ENCODE measurements at regions not wholly inside any gene's neighbourhood (a gene's known extent, or its start where the extent isn't known, plus 50 kb on each side); places are given as distances from the start of the nearest gene placed in this dataset.
A peak's percentile ranks its signal among the peaks of the same experiment; 100 is the strongest.

DNA sequence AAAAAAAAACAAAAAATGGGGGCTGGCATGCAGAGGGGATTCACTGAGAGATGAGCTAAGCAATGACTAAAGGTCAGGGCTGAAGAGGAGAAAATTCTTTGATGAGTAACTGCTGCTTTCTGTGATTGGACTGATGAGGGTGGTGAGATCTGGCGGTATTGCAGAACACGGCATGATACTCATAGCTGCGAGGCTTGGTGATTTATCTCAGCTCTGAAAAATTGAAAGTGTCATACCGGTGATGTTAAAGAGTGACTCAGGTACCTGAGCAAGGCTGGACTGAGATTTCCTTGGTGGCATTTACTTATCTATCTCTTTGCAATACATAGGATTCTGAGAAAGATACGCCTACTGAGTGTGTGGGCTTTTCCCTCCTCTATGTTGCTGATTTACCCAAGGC lies 204.1 kb upstream of the DDX53 start:
- no peak for DNase-seq
- intact Hi-C loops (cut with DNase I): no loop called here
- Histone ChIP-seq H3K27me3 (no peaks in the 10 kb centered on the region), H3K36me3 (no peaks in the 10 kb centered on the region), H3K27ac (no peak overlapping the region), H3K4me3 (no peak overlapping the region), H3K9ac (ENCODE audit: low read depth in 2 of 2, low read length in 2 of 2) (no peak overlapping the region), H3K4me1 (no peaks in the 10 kb centered on the region), H3K9me3 (no peaks in the 10 kb centered on the region)
- TF ChIP-seq, protein P1, sequence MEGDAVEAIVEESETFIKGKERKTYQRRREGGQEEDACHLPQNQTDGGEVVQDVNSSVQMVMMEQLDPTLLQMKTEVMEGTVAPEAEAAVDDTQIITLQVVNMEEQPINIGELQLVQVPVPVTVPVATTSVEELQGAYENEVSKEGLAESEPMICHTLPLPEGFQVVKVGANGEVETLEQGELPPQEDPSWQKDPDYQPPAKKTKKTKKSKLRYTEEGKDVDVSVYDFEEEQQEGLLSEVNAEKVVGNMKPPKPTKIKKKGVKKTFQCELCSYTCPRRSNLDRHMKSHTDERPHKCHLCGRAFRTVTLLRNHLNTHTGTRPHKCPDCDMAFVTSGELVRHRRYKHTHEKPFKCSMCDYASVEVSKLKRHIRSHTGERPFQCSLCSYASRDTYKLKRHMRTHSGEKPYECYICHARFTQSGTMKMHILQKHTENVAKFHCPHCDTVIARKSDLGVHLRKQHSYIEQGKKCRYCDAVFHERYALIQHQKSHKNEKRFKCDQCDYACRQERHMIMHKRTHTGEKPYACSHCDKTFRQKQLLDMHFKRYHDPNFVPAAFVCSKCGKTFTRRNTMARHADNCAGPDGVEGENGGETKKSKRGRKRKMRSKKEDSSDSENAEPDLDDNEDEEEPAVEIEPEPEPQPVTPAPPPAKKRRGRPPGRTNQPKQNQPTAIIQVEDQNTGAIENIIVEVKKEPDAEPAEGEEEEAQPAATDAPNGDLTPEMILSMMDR (IDR thresholded peaks at IDR 0.05): no peak

DNA sequence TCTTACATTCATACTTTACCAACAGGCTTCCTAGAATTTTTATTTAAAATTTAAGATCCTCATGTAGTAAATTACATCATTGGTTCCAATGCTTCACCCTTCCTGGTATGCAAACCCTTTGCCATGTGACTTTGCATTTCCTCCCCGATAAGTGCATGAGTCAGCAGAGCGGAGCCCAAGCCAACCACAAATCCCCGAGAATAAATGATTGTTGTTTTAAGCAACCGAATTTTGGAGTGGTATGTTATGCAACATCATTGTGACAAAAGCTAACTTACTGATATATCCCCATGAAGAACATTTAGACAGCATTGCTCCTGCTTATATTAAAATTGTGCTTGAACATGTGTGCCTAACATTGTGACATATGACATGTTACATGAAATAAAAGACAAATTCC lies 199.4 kb upstream of the DDX53 start:
- Histone ChIP-seq H3K27ac (no peak overlapping the region), H3K9ac (ENCODE audit: low read depth in 2 of 2, low read length in 2 of 2) (no peak overlapping the region), H3K9me3 (no peaks in the 10 kb centered on the region), H3K4me1 (no peaks in the 10 kb centered on the region), H3K36me3 (no peaks in the 10 kb centered on the region), H3K27me3 (no peaks in the 10 kb centered on the region), H3K4me3 (no peak overlapping the region)
- TF ChIP-seq, protein P1 (IDR thresholded peaks at IDR 0.05): no peak
- intact Hi-C loops (cut with DNase I): no loop called here
- DNase-seq: peak; percentile 21

DNA sequence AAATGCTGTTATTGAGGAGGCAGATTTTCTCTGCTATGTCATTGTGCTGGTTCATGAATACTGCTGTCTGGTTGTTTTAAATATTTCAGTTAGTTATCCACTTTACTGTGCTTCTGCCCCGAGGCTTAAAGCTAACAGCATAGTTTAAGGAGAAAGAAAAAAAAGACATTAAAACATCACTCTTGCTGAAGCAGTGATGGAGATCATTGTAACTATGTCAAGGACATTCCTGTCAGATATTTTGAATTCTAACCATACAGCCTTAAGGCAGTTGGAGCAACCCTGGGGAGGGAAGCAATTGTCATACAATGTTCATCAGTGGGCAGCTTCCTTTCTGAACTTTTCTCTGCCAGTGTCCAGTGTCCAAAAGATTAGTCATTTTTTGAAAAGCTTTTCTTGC lies 199.0 kb upstream of the DDX53 start:
- intact Hi-C loops (cut with DNase I): no loop called here

DNA sequence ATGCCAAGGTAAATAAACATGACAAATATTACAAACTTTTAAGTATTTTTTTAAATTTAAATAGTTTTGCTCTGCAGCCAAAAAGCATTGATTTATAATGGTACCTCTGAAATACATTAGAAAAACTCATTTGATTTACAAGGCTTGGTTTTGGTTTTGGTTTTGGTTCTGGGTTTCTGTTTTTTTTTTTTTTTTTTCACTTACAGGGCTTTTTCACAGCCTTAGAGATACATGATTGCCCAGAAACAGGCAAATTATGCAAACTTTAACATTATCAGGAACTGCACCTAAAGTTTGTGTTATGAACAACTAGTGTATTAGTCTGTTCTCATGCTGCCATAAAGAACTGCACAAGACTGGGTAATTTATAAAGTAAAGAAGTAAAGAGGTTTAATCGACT lies 196.4 kb upstream of the DDX53 start:
- intact Hi-C loops (cut with DNase I): no loop called here
- DNase-seq: no peak
- Histone ChIP-seq H3K9me3 (no peaks in the 10 kb centered on the region), H3K27ac (no peak overlapping the region), H3K9ac (ENCODE audit: low read depth in 2 of 2, low read length in 2 of 2) (no peak overlapping the region), H3K4me1 (no peaks in the 10 kb centered on the region), H3K4me3 (no peak overlapping the region), H3K27me3 (no peaks in the 10 kb centered on the region), H3K36me3 (no peaks in the 10 kb centered on the region)
- TF ChIP-seq, protein P1 (IDR thresholded peaks at IDR 0.05): no peak

More for the DNA sequence above, 199.0 kb upstream of the DDX53 start:
- H3K27ac ChIP-seq: no peak overlapping the region
- H3K4me3 ChIP-seq: no peak overlapping the region
- TF ChIP-seq, protein P1 (IDR thresholded peaks at IDR 0.05): no peak
- no peaks in the 10 kb centered on the region for H3K9me3 ChIP-seq
- no peaks in the 10 kb centered on the region for H3K4me1 ChIP-seq
- no peak for DNase-seq
- no peaks in the 10 kb centered on the region for H3K36me3 ChIP-seq
- no peak overlapping the region for H3K9ac ChIP-seq (ENCODE audit: low read depth in 2 of 2, low read length in 2 of 2)
- no peaks in the 10 kb centered on the region for H3K27me3 ChIP-seq

DNA sequence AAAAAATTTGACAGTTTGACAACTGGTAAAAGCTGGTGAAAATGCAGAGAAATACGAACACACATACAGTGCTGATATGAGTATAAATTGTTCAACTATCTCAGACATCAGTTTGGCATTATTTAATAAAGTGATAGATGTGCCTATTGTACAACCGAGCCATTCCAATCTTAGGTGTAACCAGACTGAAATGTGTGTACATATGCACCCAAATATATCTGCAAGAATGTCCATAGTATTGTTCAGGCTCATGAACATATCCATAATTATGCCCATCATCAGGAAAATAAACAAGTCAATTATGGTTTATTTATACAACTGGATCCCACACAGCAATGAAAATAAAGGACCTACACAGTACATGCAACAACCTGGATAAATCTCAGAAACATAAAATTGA lies 188.9 kb upstream of the DDX53 start:
- no peak overlapping the region for H3K4me3 ChIP-seq
- no peaks in the 10 kb centered on the region for H3K4me1 ChIP-seq
- intact Hi-C loops (cut with DNase I): no loop called here
- TF ChIP-seq, protein P1 (IDR thresholded peaks at IDR 0.05): no peak
- H3K27me3 ChIP-seq: no peaks in the 10 kb centered on the region
- no peak overlapping the region for H3K9ac ChIP-seq (ENCODE audit: low read depth in 2 of 2, low read length in 2 of 2)
- no peak for DNase-seq
- no peaks in the 10 kb centered on the region for H3K9me3 ChIP-seq
- no peaks in the 10 kb centered on the region for H3K36me3 ChIP-seq
- no peak overlapping the region for H3K27ac ChIP-seq

DNA sequence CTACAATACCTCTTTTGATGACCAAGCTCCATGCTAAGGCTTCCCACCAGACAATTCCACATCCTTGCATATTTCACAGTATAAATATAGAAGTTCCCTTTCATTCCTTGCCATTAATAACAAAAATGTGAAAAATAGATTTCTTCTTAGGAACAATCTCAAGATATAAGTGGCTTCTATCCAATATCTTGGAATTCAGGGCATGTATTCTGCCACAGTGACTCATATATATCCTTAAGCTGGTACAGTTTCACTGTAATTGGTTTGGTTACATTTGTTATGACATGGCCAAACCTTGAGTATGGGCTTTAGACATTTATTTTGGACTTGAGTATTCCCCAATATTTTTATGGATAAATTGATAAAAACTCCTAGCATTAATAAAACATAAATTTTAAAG lies 181.7 kb upstream of the DDX53 start:
- DNase-seq: no peak
- Histone ChIP-seq H3K9me3 (no peaks in the 10 kb centered on the region), H3K36me3 (no peaks in the 10 kb centered on the region), H3K27ac (no peak overlapping the region), H3K4me3 (no peak overlapping the region), H3K4me1 (no peaks in the 10 kb centered on the region), H3K27me3 (no peaks in the 10 kb centered on the region), H3K9ac (ENCODE audit: low read depth in 2 of 2, low read length in 2 of 2) (no peak overlapping the region)
- intact Hi-C loops (cut with DNase I): no loop called here
- TF ChIP-seq, protein P1 (IDR thresholded peaks at IDR 0.05): no peak

Measured in colonic mucosa (tissue), 4 donors.